Liver (tissue), 8 donors: ENCODE measurements at regions not wholly inside any gene's neighbourhood (a gene's known extent, or its start where the extent isn't known, plus 50 kb on each side); places are given as distances from the start of the nearest gene placed in this dataset.

Experiments
- DNase-seq: peaks from one replicate; pipeline ENCODE4 v3.0.0-alpha.2; 2017; ENCODE audit warnings: low spot score
- H3K27ac ChIP-seq, 2 donors: one replicate each; pipeline ENCODE4 v1.7.0; 2013; ENCODE audit warnings: inconsistent platforms in 2 of 2, low read length in 2 of 2, control low read depth in 1 of 2, low read depth in 1 of 2, mild to moderate bottlenecking in 1 of 2
- H3K27me3 ChIP-seq, 4 donors: one replicate each; pipeline versions ENCODE4 v1.6.1 to v1.7.0; 2013; ENCODE audit warnings: low read length in 3 of 4, inconsistent platforms in 1 of 4, mild to moderate bottlenecking in 1 of 4, moderate library complexity in 1 of 4; ENCODE audit not compliant: control insufficient read depth in 4 of 4, insufficient read depth in 4 of 4
- H3K36me3 ChIP-seq, 4 donors: one replicate each; pipeline versions ENCODE4 v1.6.1 to v1.7.0; 2013; ENCODE audit warnings: low read length in 3 of 4, mild to moderate bottlenecking in 3 of 4, low read depth in 1 of 4, moderate library complexity in 1 of 4; ENCODE audit not compliant: control insufficient read depth in 4 of 4, insufficient read depth in 3 of 4
- H3K4me1 ChIP-seq, 4 donors: one replicate each; pipeline versions ENCODE4 v1.6.1 to v1.7.0; 2013; ENCODE audit warnings: low read length in 3 of 4, mild to moderate bottlenecking in 3 of 4, moderate library complexity in 1 of 4; ENCODE audit not compliant: control insufficient read depth in 4 of 4, insufficient read depth in 4 of 4
- H3K4me3 ChIP-seq, 3 donors: one replicate each; pipeline versions ENCODE4 v1.6.1 to v1.7.0; 2013; ENCODE audit warnings: low read length in 3 of 3, control low read depth in 1 of 3, low read depth in 1 of 3, mild to moderate bottlenecking in 1 of 3
- H3K9ac ChIP-seq, 2 donors: one replicate each; pipeline ENCODE4 v1.7.0; 2013; ENCODE audit warnings: low read length in 2 of 2, mild to moderate bottlenecking in 2 of 2, moderate library complexity in 2 of 2, control low read depth in 1 of 2, low read depth in 1 of 2
- H3K9me3 ChIP-seq, 4 donors: one replicate each; pipeline versions ENCODE4 v1.6.1 to v1.7.0; 2013; ENCODE audit warnings: low read length in 3 of 4; ENCODE audit not compliant: control insufficient read depth in 4 of 4
- ATF3 ChIP-seq: IDR thresholded peaks from 2 replicates; pipeline ENCODE4 v1.6.1; 2016; ENCODE audit warnings: antibody characterized with exemption
- CTCF ChIP-seq: fragments of 150-350 bp; IDR thresholded peaks from 2 replicates; pipeline ENCODE4 v1.5.1; 2017; ENCODE audit warnings: improper control_type of control experiment, low read depth, low read length; ENCODE audit not compliant: missing input control
- EGR1 ChIP-seq, 2 donors: IDR thresholded peaks; 2 replicates each; pipeline ENCODE4 v1.6.1; 2016 to 2018; ENCODE audit warnings: antibody characterized with exemption in 2 of 2, low read depth in 2 of 2
- FOXA1 ChIP-seq: IDR thresholded peaks from 2 replicates; pipeline ENCODE4 v1.6.1; 2016; ENCODE audit warnings: antibody characterized with exemption
- FOXA2 ChIP-seq: IDR thresholded peaks from 2 replicates; pipeline ENCODE4 v1.6.1; 2016; ENCODE audit warnings: antibody characterized with exemption
- GABPA ChIP-seq, 2 donors: IDR thresholded peaks in 1 of 2; conservative IDR thresholded peaks in 1 of 2; 2 replicates each; pipeline ENCODE4 v1.6.1; 2016; ENCODE audit warnings: antibody characterized with exemption in 2 of 2, mild to moderate bottlenecking in 1 of 2, moderate library complexity in 1 of 2
- HNF4A ChIP-seq, 2 donors: conservative IDR thresholded peaks; 2 replicates each; pipeline ENCODE4 v1.6.1; 2016; ENCODE audit warnings: antibody characterized with exemption in 2 of 2, mild to moderate bottlenecking in 2 of 2
- HNF4G ChIP-seq: IDR thresholded peaks from 2 replicates; pipeline ENCODE4 v1.6.1; 2016; ENCODE audit warnings: antibody characterized with exemption
- JUND ChIP-seq, 2 donors: IDR thresholded peaks; 2 replicates each; pipeline ENCODE4 v1.6.1; 2016; ENCODE audit warnings: antibody characterized with exemption in 2 of 2
- NR2F2 ChIP-seq: IDR thresholded peaks from 2 replicates; pipeline ENCODE4 v1.6.1; 2016; ENCODE audit warnings: antibody characterized with exemption
- RAD21 ChIP-seq, 2 donors: IDR thresholded peaks; 2 replicates each; pipeline ENCODE4 v1.6.1; 2016; ENCODE audit warnings: antibody characterized with exemption in 2 of 2, mild to moderate bottlenecking in 2 of 2
- RXRA ChIP-seq, 2 donors: IDR thresholded peaks; 2 replicates each; pipeline ENCODE4 v1.6.1; 2017 to 2018; ENCODE audit warnings: antibody characterized with exemption in 2 of 2, mild to moderate bottlenecking in 1 of 2
- SP1 ChIP-seq: IDR thresholded peaks from 2 replicates; pipeline ENCODE4 v1.6.1; 2018; ENCODE audit warnings: antibody characterized with exemption, mild to moderate bottlenecking
- TAF1 ChIP-seq: conservative IDR thresholded peaks from 2 replicates; pipeline ENCODE4 v1.6.1; 2016; ENCODE audit warnings: antibody characterized with exemption, mild to moderate bottlenecking
- YY1 ChIP-seq: IDR thresholded peaks from 2 replicates; pipeline ENCODE4 v1.6.1; 2016; ENCODE audit warnings: antibody characterized with exemption, mild to moderate bottlenecking
- WGBS: extraction: QIAGEN DNeasy Blood & Tissue Kit; methylation state at CpG from one replicate; pipeline ENCODE4 v1.1.7; 2013; 5-methylcytosine and 5-hydroxymethylcytosine counted together
- TF ChIP-seq, protein P1 (sequence below): IDR thresholded peaks from 2 replicates; pipeline ENCODE4 v1.6.1; 2016; ENCODE audit warnings: antibody characterized with exemption, mild to moderate bottlenecking
- TF ChIP-seq, protein P2 (sequence below): IDR thresholded peaks from 2 replicates; pipeline ENCODE4 v1.6.1; 2016; ENCODE audit warnings: antibody characterized with exemption
- TF ChIP-seq, protein P3 (sequence below): IDR thresholded peaks from 2 replicates; pipeline ENCODE4 v1.6.1; 2016; ENCODE audit warnings: antibody characterized with exemption
- donor health status: healthy.
- donor health status: healthy.
- donor health status: healthy.
- donor health status: healthy.
- donor health status: healthy.

DNA sequence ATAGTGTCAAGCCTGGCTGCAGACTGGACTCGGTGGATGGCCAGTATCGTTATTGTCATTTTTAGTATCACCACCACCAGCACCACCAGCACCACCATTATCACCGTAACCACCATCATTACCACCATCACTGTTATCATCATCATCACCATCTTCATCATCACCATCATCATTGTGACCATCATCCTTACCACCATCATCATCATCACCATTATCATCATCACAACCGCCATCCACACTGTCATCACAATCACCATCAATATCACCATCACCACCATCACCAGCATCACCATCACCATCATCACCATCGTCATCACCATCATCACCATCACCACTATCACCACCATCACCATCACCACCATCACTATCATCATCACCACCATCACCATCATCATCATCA, 65.6 kb downstream of the FOXL3 start:
- no peak for DNase-seq
- no peak overlapping the region for H3K4me3 ChIP-seq
- whole genome bisulfite sequencing = 87% methylated on average over 5 of the region's 5 CpGs
- TF ChIP-seq TAF1 (no peak), RAD21 (IDR thresholded peaks at IDR 0.05) (no peak), HNF4A (conservative IDR thresholded peaks at IDR 0.05) (no peak), CTCF (no peak), HNF4G (no peak)
- TF ChIP-seq, protein P1, sequence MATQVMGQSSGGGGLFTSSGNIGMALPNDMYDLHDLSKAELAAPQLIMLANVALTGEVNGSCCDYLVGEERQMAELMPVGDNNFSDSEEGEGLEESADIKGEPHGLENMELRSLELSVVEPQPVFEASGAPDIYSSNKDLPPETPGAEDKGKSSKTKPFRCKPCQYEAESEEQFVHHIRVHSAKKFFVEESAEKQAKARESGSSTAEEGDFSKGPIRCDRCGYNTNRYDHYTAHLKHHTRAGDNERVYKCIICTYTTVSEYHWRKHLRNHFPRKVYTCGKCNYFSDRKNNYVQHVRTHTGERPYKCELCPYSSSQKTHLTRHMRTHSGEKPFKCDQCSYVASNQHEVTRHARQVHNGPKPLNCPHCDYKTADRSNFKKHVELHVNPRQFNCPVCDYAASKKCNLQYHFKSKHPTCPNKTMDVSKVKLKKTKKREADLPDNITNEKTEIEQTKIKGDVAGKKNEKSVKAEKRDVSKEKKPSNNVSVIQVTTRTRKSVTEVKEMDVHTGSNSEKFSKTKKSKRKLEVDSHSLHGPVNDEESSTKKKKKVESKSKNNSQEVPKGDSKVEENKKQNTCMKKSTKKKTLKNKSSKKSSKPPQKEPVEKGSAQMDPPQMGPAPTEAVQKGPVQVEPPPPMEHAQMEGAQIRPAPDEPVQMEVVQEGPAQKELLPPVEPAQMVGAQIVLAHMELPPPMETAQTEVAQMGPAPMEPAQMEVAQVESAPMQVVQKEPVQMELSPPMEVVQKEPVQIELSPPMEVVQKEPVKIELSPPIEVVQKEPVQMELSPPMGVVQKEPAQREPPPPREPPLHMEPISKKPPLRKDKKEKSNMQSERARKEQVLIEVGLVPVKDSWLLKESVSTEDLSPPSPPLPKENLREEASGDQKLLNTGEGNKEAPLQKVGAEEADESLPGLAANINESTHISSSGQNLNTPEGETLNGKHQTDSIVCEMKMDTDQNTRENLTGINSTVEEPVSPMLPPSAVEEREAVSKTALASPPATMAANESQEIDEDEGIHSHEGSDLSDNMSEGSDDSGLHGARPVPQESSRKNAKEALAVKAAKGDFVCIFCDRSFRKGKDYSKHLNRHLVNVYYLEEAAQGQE = no peak
- TF ChIP-seq, protein P2, sequence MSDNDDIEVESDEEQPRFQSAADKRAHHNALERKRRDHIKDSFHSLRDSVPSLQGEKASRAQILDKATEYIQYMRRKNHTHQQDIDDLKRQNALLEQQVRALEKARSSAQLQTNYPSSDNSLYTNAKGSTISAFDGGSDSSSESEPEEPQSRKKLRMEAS = no peak
- no peaks in the 10 kb centered on the region for H3K4me1 ChIP-seq
- peaks cover 0 to 9% (median 0%) of the 10 kb centered on the region in 4 donors for H3K9me3 ChIP-seq
- H3K27ac ChIP-seq = no peak overlapping the region
- peaks cover 0 to 2% (median 0%) of the 10 kb centered on the region in 4 donors for H3K27me3 ChIP-seq
- H3K36me3 ChIP-seq = no peaks in the 10 kb centered on the region
- no peak overlapping the region for H3K9ac ChIP-seq

GRCh38 chr7:356087-356486, 66.1 kb downstream of the FOXL3 start:
- H3K9me3 ChIP-seq = peaks cover 0 to 9% (median 0%) of the 10 kb centered on the region in 4 donors
- H3K36me3 ChIP-seq = no peaks in the 10 kb centered on the region
- H3K4me3 ChIP-seq = no peak overlapping the region
- peaks cover 0 to 2% (median 0%) of the 10 kb centered on the region in 4 donors for H3K27me3 ChIP-seq
- H3K27ac ChIP-seq = no peak overlapping the region
- 80% methylated on average over 5 of the region's 5 CpGs for WGBS
- H3K4me1 ChIP-seq = no peaks in the 10 kb centered on the region
- TF ChIP-seq HNF4G (no peak), NR2F2 (no peak), SP1 (no peak), RXRA (IDR thresholded peaks at IDR 0.05) (no peak), CTCF (no peak), EGR1 (IDR thresholded peaks at IDR 0.05; ENCODE audit: low read depth in 2 of 2) (no peak), ATF3 (no peak), FOXA1 (no peak), YY1 (no peak), TAF1 (no peak), HNF4A (conservative IDR thresholded peaks at IDR 0.05) (no peak), GABPA (IDR thresholded peaks at IDR 0.05 in 1 of 2, conservative IDR thresholded peaks at IDR 0.05 in 1 of 2) (no peak), JUND (IDR thresholded peaks at IDR 0.05) (no peak), RAD21 (IDR thresholded peaks at IDR 0.05) (no peak), FOXA2 (no peak)
- TF ChIP-seq, protein P2 = no peak
- TF ChIP-seq, protein P3, sequence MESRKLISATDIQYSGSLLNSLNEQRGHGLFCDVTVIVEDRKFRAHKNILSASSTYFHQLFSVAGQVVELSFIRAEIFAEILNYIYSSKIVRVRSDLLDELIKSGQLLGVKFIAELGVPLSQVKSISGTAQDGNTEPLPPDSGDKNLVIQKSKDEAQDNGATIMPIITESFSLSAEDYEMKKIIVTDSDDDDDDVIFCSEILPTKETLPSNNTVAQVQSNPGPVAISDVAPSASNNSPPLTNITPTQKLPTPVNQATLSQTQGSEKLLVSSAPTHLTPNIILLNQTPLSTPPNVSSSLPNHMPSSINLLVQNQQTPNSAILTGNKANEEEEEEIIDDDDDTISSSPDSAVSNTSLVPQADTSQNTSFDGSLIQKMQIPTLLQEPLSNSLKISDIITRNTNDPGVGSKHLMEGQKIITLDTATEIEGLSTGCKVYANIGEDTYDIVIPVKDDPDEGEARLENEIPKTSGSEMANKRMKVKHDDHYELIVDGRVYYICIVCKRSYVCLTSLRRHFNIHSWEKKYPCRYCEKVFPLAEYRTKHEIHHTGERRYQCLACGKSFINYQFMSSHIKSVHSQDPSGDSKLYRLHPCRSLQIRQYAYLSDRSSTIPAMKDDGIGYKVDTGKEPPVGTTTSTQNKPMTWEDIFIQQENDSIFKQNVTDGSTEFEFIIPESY = no peak
- TF ChIP-seq, protein P1 = no peak
- H3K9ac ChIP-seq = no peak overlapping the region
- DNase-seq = no peak
